ENCODE measurements at regions not wholly inside any gene's neighbourhood (a gene's known extent, or its start where the extent isn't known, plus 50 kb on each side); places are given as distances from the start of the nearest gene placed in this dataset.
"Not testable (repeated sequence)": the region's sequence is repeated elsewhere in the genome, so short reads cannot be mapped to it uniquely, and the experiment has no call there.

GRCh38 chr14:40955131-40955505 lies 651.6 kb upstream of the LRFN5 start:
- DNase-seq (ENCODE audit: extremely low spot score in 2 of 2): no peak
- TF ChIP-seq POLR2A (IDR thresholded peaks at IDR 0.05): no peak
- no peak for TF ChIP-seq POLR2AphosphoS5 (IDR thresholded peaks at IDR 0.05; ENCODE audit: insufficient read depth in 1 of 2, low read depth in 1 of 2)
- no peak for TF ChIP-seq CTCF (IDR thresholded peaks at IDR 0.05)
- Histone ChIP-seq H3K4me3 (no peak overlapping the region), H3K36me3 (no peaks in the 10 kb centered on the region), H3K27ac (no peak overlapping the region), H3K4me1 (no peaks in the 10 kb centered on the region), H3K9me3 (no peaks in the 10 kb centered on the region), H3K27me3 (no peaks in the 10 kb centered on the region)
- intact Hi-C loops (cut with DNase I): no loop called here

DNA sequence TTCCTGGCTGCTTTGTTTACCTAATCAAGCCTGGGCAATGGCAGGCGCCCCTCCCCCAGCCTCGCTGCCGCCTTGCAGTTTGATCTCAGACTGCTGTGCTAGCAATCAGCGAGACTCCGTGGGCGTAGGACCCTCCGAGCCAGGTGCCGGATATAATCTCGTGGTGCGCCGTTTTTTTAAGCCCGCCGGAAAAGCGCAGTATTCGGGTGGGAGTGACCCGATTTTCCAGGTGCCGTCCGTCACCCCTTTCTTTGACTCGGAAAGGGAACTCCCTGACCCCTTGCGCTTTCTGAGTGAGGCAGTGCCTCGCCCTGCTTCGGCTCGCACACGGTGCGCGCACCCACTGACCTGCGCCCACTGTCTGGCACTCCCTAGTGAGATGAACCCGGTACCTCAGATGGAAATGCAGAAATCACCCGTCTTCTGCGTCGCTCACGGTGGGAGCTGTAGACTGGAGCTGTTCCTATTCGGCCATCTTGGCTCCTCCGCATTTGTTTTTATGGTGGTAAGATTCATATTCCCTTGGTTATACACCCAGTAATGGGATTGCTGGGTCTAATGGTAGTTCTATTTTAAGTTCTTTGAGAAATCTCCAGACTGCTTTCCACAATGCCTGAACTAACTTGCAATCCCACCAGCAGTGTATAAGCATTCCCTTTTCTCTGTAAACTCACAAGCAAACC lies 652.1 kb upstream of the LRFN5 start:
- intact Hi-C loops (cut with DNase I); H3K4me1 ChIP-seq; H3K27me3 ChIP-seq; H3K27ac ChIP-seq; H3K36me3 ChIP-seq; H3K9me3 ChIP-seq; H3K4me3 ChIP-seq; DNase-seq (ENCODE audit: extremely low spot score in 2 of 2): not testable (repeated sequence)

DNA sequence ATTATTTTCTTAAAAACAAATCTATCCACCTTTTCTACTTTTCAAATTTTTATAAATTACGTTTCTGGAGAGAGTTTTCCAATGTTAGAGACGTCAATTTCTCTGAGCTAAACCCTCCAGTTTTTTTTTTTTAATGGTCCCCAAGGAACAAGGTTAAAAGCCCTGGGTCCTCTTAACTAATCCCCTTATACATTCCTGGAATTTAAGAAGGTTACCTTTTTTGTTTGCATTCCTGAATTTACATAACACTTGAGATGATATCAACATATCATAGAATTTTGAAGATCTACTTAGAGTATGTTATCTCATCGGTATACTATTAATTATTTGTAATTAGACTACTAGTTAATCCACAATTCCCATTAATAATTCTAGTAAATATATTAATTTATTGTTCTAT lies 662.2 kb upstream of the LRFN5 start:
- intact Hi-C loops (cut with DNase I): no loop called here
- H3K4me1 ChIP-seq: no peaks in the 10 kb centered on the region

DNA sequence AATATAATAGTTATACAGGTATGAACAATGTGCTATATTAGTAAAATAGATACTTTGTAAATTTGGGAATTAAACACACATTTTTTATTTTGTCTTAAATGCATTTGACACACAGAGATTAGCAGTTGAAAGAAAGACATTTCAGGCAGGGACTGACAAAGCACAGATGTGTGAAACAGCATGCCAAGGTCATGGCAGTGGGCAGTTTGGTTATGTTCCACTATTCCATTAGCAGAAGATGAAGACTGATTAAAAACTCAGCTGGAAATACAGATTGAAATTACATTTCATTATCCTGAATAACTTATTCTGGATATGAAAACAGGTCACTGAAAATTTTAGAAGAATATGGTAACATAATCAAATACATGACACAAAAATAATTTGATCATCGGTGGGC lies 669.8 kb upstream of the LRFN5 start:
- Histone ChIP-seq H3K4me3 (no peak overlapping the region), H3K27me3 (no peaks in the 10 kb centered on the region)

More for the DNA sequence above, 662.2 kb upstream of the LRFN5 start:
- no peak for DNase-seq (ENCODE audit: extremely low spot score in 2 of 2)
- H3K27me3 ChIP-seq: no peaks in the 10 kb centered on the region
- H3K4me3 ChIP-seq: no peak overlapping the region
- TF ChIP-seq POLR2A (IDR thresholded peaks at IDR 0.05) (no peak), CTCF (IDR thresholded peaks at IDR 0.05) (no peak), POLR2AphosphoS5 (IDR thresholded peaks at IDR 0.05; ENCODE audit: insufficient read depth in 1 of 2, low read depth in 1 of 2) (no peak)
- H3K36me3 ChIP-seq: no peaks in the 10 kb centered on the region
- no peak overlapping the region for H3K27ac ChIP-seq
- H3K9me3 ChIP-seq: no peaks in the 10 kb centered on the region

GRCh38 chr14:40920380-40920779 lies 686.3 kb upstream of the LRFN5 start:
- no peaks in the 10 kb centered on the region for H3K9me3 ChIP-seq
- intact Hi-C loops (cut with DNase I): no loop called here
- no peak for TF ChIP-seq CTCF (IDR thresholded peaks at IDR 0.05)

More for the DNA sequence above, 669.8 kb upstream of the LRFN5 start:
- Histone ChIP-seq H3K9me3 (no peaks in the 10 kb centered on the region), H3K4me1 (no peaks in the 10 kb centered on the region), H3K36me3 (no peaks in the 10 kb centered on the region), H3K27ac (no peak overlapping the region)
- TF ChIP-seq POLR2AphosphoS5 (IDR thresholded peaks at IDR 0.05; ENCODE audit: insufficient read depth in 1 of 2, low read depth in 1 of 2): no peak
- TF ChIP-seq CTCF (IDR thresholded peaks at IDR 0.05): no peak
- TF ChIP-seq POLR2A (IDR thresholded peaks at IDR 0.05): no peak
- intact Hi-C loops (cut with DNase I): no loop called here
- DNase-seq (ENCODE audit: extremely low spot score in 2 of 2): no peak

More at GRCh38 chr14:40920380-40920779, 686.3 kb upstream of the LRFN5 start:
- no peak overlapping the region for H3K4me3 ChIP-seq
- no peaks in the 10 kb centered on the region for H3K4me1 ChIP-seq
- H3K27me3 ChIP-seq: no peaks in the 10 kb centered on the region
- H3K27ac ChIP-seq: no peak overlapping the region
- DNase-seq (ENCODE audit: extremely low spot score in 2 of 2): no peak
- H3K36me3 ChIP-seq: no peaks in the 10 kb centered on the region
